Osteoblast (primary cell): ENCODE measurements at regions not wholly inside any gene's neighbourhood (a gene's known extent, or its start where the extent isn't known, plus 50 kb on each side); places are given as distances from the start of the nearest gene placed in this dataset.

Experiments used
- DNase-seq: peaks from one replicate; pipeline ENCODE4 v3.0.0; 2011; ENCODE audit warnings: low spot score, mixed read lengths; ENCODE audit not compliant: insufficient read length; ENCODE audit errors: missing footprints
- H2AFZ ChIP-seq: 2 replicates; pipeline ENCODE4 v1.6.0; 2011; ENCODE audit warnings: mild to moderate bottlenecking, low read length
- H3K27ac ChIP-seq: 2 replicates; pipeline ENCODE4 v1.5.1; 2011; ENCODE audit warnings: mild to moderate bottlenecking, low read depth, low read length, moderate library complexity
- H3K27me3 ChIP-seq: 2 replicates; pipeline ENCODE4 v1.6.0; 2012; ENCODE audit warnings: mild to moderate bottlenecking, control low read depth, inconsistent platforms, low read length, moderate library complexity; ENCODE audit not compliant: insufficient read depth
- H3K36me3 ChIP-seq: 2 replicates; pipeline ENCODE4 v1.5.1; 2011; ENCODE audit warnings: mild to moderate bottlenecking, low read length, control low read depth, moderate library complexity; ENCODE audit not compliant: insufficient read depth
- H3K4me1 ChIP-seq: 2 replicates; pipeline ENCODE4 v1.5.1; 2011; ENCODE audit warnings: mild to moderate bottlenecking, low read length, control low read depth, moderate library complexity; ENCODE audit not compliant: insufficient read depth
- H3K4me2 ChIP-seq: 2 replicates; pipeline ENCODE4 v1.6.0; 2011; ENCODE audit warnings: mild to moderate bottlenecking, low read length; ENCODE audit not compliant: insufficient read depth
- H3K4me3 ChIP-seq: fragments of 200-600 bp; sonication (generic); 3 replicates; pipeline ENCODE4 v1.5.1; 2012; ENCODE audit warnings: mild to moderate bottlenecking, low read length, inconsistent platforms; ENCODE audit not compliant: insufficient read depth
- H3K79me2 ChIP-seq: 2 replicates; pipeline ENCODE4 v1.6.0; 2012; ENCODE audit warnings: mild to moderate bottlenecking, low read length, control low read depth, inconsistent platforms; ENCODE audit not compliant: insufficient read depth
- H3K9me3 ChIP-seq: 2 replicates; pipeline ENCODE4 v1.5.1; 2011; ENCODE audit warnings: low read depth, low read length, control low read depth
- H4K20me1 ChIP-seq: 2 replicates; pipeline ENCODE4 v1.6.0; 2012; ENCODE audit warnings: mild to moderate bottlenecking, low read length, control low read depth; ENCODE audit not compliant: insufficient read depth
- TF ChIP-seq, protein P1 (sequence below): IDR thresholded peaks from 2 replicates; pipeline ENCODE4 v1.5.1; 2011; ENCODE audit warnings: mild to moderate bottlenecking, low read depth, low read length, moderate library complexity; ENCODE audit errors: extremely low read depth

DNA sequence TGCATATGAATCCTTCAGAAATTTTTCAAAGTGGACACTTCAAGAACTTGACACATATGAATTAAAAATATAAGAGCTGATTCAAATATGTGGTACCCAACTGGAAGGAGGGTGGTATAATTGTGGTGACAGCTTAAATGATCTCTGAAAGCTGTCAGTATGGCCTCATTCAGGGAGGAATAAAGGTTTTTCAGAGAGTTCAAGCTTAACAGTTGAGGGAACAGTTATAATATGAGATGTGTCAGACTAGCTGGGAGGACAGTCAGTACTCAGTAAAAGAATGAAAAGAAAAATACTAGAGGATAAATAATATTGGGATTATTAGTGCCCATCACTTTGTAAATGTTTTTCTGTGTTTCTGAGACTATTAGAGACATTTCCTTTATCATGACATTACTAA lies 277.5 kb downstream of the RASSF9 start:
- Histone ChIP-seq H3K9me3 (no peaks in the 10 kb centered on the region), H3K79me2 (no peaks in the 10 kb centered on the region), H3K27me3 (no peaks in the 10 kb centered on the region), H2AFZ (no peak overlapping the region), H3K4me3 (no peak overlapping the region), H3K27ac (no peak overlapping the region), H3K36me3 (no peaks in the 10 kb centered on the region), H3K4me1 (no peaks in the 10 kb centered on the region), H3K4me2 (peak overlapping the region; percentile 12), H4K20me1 (no peaks in the 10 kb centered on the region)
- no peak for DNase-seq
- TF ChIP-seq, protein P1, sequence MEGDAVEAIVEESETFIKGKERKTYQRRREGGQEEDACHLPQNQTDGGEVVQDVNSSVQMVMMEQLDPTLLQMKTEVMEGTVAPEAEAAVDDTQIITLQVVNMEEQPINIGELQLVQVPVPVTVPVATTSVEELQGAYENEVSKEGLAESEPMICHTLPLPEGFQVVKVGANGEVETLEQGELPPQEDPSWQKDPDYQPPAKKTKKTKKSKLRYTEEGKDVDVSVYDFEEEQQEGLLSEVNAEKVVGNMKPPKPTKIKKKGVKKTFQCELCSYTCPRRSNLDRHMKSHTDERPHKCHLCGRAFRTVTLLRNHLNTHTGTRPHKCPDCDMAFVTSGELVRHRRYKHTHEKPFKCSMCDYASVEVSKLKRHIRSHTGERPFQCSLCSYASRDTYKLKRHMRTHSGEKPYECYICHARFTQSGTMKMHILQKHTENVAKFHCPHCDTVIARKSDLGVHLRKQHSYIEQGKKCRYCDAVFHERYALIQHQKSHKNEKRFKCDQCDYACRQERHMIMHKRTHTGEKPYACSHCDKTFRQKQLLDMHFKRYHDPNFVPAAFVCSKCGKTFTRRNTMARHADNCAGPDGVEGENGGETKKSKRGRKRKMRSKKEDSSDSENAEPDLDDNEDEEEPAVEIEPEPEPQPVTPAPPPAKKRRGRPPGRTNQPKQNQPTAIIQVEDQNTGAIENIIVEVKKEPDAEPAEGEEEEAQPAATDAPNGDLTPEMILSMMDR: no peak

DNA sequence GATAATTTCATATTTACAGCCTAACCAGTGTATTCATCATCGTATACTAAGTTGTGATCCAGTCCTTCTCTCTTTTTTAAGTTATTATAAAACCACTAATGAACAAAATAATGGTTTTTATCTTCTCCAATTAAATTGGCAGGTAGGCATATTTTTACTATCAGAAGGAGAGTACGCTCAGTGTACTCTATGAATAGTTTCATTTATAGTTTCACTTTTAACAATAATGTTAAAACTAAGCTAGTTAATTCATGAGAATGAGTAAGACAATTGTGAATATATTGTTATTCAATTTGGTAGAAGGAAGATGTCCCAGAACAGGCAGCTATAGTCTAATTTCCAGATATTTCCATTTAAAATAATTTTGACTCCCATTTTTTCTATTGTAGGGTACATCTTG lies 277.1 kb downstream of the RASSF9 start:
- Histone ChIP-seq H3K4me2 (peak overlapping the region; percentile 12), H3K4me1 (no peaks in the 10 kb centered on the region), H4K20me1 (no peaks in the 10 kb centered on the region), H3K36me3 (no peaks in the 10 kb centered on the region), H3K79me2 (no peaks in the 10 kb centered on the region), H2AFZ (no peak overlapping the region), H3K4me3 (no peak overlapping the region), H3K27ac (no peak overlapping the region), H3K27me3 (no peaks in the 10 kb centered on the region), H3K9me3 (no peaks in the 10 kb centered on the region)
- TF ChIP-seq, protein P1: no peak
- DNase-seq: no peak

DNA sequence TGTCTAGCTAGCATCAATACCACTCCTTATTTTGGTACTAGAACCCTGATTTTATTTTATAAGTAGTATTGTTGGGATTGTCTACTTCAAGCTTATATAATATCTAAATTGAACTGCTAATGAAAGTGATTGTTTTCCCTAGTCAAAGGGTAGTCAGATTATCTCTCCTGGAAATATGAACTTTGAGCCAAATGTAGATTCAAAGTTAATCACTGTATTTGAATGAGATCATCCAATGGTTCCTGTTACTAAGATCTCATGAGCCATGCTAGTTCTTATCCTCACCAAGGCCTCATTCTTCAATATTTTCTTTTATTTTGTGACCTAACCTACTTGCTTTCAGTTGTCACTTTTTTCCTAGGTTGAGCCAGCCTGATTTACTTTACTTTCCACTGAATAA lies 276.7 kb downstream of the RASSF9 start:
- no peaks in the 10 kb centered on the region for H3K79me2 ChIP-seq
- H3K27me3 ChIP-seq: no peaks in the 10 kb centered on the region
- no peaks in the 10 kb centered on the region for H3K4me1 ChIP-seq
- peak overlapping the region; percentile 12 for H3K4me2 ChIP-seq
- H3K27ac ChIP-seq: no peak overlapping the region
- H2AFZ ChIP-seq: peak overlapping the region; percentile 2
- no peaks in the 10 kb centered on the region for H4K20me1 ChIP-seq
- TF ChIP-seq, protein P1: no peak
- H3K9me3 ChIP-seq: no peaks in the 10 kb centered on the region
- no peak for DNase-seq
- H3K36me3 ChIP-seq: no peaks in the 10 kb centered on the region
- H3K4me3 ChIP-seq: no peak overlapping the region

DNA sequence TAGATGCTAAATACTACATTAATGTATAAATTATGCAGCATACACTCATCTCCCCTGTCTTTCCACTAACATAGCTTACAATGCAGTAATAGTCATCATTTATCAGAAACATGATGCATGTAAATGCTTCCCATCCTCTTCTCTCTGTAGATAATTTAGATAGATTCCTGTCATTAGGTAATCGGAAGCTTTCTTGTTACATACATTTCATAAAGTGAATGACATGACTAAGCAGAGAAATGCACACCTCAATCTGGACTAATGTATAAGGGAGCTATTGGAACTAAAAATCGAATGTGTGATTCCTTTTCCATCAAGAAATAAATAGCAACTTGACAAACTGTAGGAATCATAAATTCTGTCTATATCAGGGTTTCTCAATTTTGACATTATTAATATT lies 273.4 kb downstream of the RASSF9 start:
- TF ChIP-seq, protein P1: no peak
- no peak overlapping the region for H3K27ac ChIP-seq

More for the DNA sequence above, 273.4 kb downstream of the RASSF9 start:
- DNase-seq: no peak
- H3K27me3 ChIP-seq: no peaks in the 10 kb centered on the region
- H2AFZ ChIP-seq: no peak overlapping the region
- H3K4me3 ChIP-seq: no peak overlapping the region
- no peaks in the 10 kb centered on the region for H3K9me3 ChIP-seq
- no peaks in the 10 kb centered on the region for H3K79me2 ChIP-seq
- no peaks in the 10 kb centered on the region for H3K36me3 ChIP-seq
- no peak overlapping the region for H3K4me2 ChIP-seq
- H4K20me1 ChIP-seq: no peaks in the 10 kb centered on the region
- no peaks in the 10 kb centered on the region for H3K4me1 ChIP-seq
